Astrocyte of the spinal cord (primary cell): ENCODE measurements at regions not wholly inside any gene's neighbourhood (a gene's known extent, or its start where the extent isn't known, plus 50 kb on each side); places are given as distances from the start of the nearest gene placed in this dataset.

Source experiments
- DNase-seq: peaks from one replicate; pipeline ENCODE4 v3.0.0; 2011; ENCODE audit warnings: low read depth, low spot score
- H3K4me3 ChIP-seq: 2 replicates; pipeline ENCODE4 v1.5.1; 2011; ENCODE audit warnings: low read depth, mild to moderate bottlenecking, low read length, moderate library complexity
- CTCF ChIP-seq: IDR thresholded peaks from 2 replicates; pipeline ENCODE4 v1.5.1; 2012; ENCODE audit warnings: low read depth, mild to moderate bottlenecking, low read length, inconsistent platforms
- in situ Hi-C: cut with HindIII; loops from 2 replicates; pipeline ENCODE4 v1.10.0; 2017; ENCODE audit warnings: low sequenced_read_pairs

GRCh38 chr9:129347316-129348120 lies 169.5 kb upstream of the IER5L start:
- TF ChIP-seq CTCF, result no peak
- H3K4me3 ChIP-seq, result no peak overlapping the region
- in situ Hi-C loops, result no loop called here
- DNase-seq, result no peak

GRCh38 chr9:129346046-129346445 lies 168.0 kb upstream of the IER5L start:
- TF ChIP-seq CTCF, result no peak
- in situ Hi-C loops, result no loop called here
- H3K4me3 ChIP-seq, result no peak overlapping the region
- DNase-seq, result no peak

GRCh38 chr9:129344641-129345495 lies 166.8 kb upstream of the IER5L start:
- no peak overlapping the region for H3K4me3 ChIP-seq
- DNase-seq, result no peak
- no peak for TF ChIP-seq CTCF
- in situ Hi-C loops, result no loop called here

- no peak overlapping the region for H3K4me3 ChIP-seq
- DNase-seq, result no peak
These were observed 165.6 kb upstream of the IER5L start for GRCh38 chr9:129343424-129344375.

GRCh38 chr9:129342591-129343423 lies 164.7 kb upstream of the IER5L start:
- in situ Hi-C loops, result no loop called here

More at GRCh38 chr9:129343424-129344375, 165.6 kb upstream of the IER5L start:
- in situ Hi-C loops, result no loop called here
- no peak for TF ChIP-seq CTCF

More at GRCh38 chr9:129342591-129343423, 164.7 kb upstream of the IER5L start:
- DNase-seq, result no peak
- no peak overlapping the region for H3K4me3 ChIP-seq
- TF ChIP-seq CTCF, result no peak
